ENCODE measurements at regions not wholly inside any gene's neighbourhood (a gene's known extent, or its start where the extent isn't known, plus 50 kb on each side); places are given as distances from the start of the nearest gene placed in this dataset.
A peak's percentile ranks its signal among the peaks of the same experiment; 100 is the strongest.

DNA sequence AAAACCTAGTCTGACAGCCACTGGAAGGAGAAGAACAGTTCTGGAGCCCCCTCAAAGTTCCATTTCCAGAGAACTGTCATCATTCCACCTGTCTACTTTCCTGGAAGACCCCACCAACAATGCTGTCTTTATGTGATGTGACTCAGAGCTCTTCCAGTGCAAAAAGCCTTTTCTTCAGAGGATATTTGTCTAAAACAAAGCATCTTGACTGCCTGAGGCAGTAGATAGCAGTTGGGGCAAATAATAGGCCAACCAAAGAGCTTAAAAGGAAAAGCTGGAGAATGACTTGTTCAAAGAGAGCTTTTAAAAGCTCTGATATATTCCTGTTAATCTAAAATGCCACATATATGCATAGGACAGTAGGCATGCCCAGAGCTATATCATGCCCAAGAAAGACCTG is 62.6 kb downstream of the MIS18A start:
- FAIRE-seq: no peak

DNA sequence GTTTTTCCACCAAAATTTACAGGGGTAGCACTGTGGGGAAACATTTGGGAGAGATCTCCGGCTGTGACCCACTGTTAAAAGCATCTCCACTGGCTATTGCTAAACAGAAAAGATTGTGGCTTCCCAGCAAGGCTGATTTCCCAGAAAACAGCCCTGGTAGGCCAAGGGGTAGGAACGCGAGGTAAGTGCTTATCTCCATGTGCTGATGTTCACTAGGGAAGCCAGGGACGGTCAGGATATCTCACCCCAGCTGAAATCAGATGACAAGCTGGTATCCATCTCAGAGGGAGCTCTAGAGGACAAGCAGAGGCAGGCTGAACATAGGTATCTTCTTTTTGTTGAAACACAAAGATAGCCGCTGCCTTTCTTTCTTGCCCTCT is 63.6 kb downstream of the MIS18A start:
- FAIRE-seq: no peak
- no peak for DNase-seq (ENCODE audit: low spot score)

More for the DNA sequence above, 62.6 kb downstream of the MIS18A start:
- no peak for DNase-seq (ENCODE audit: low spot score)

DNA sequence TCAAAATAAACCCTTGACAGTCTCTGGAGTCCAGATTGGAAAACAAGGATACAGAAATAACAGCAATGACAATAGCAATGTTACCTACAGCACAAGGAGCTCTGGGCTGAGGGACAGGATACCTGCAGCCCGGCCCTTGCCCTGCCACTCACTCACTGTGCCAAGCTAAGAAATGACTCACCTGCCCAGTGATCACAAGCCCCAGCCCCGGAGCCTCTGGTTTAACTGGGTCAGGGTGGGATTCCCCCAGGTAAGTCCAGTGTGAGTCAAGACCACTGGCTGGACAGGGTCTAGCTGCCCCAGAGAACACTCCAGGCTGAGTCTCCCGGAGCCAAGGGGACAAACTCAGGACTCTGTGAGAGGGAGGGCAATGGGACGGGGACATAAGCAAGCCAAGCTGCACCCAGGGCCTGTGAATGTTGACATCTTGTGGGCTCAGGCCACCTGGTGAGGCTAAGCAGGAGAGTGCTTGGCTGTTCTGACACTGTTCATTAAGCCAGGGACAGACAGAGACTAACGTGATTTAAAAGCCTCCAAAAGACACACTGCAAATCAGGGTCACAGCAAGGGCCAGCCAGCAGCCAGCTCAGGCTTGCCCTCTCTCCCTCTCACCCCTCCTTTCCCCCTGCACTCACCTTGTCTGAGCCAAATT is 64.1 kb downstream of the MIS18A start:
- FAIRE-seq (no peak), DNase-seq (ENCODE audit: low spot score) (no peak)

DNA sequence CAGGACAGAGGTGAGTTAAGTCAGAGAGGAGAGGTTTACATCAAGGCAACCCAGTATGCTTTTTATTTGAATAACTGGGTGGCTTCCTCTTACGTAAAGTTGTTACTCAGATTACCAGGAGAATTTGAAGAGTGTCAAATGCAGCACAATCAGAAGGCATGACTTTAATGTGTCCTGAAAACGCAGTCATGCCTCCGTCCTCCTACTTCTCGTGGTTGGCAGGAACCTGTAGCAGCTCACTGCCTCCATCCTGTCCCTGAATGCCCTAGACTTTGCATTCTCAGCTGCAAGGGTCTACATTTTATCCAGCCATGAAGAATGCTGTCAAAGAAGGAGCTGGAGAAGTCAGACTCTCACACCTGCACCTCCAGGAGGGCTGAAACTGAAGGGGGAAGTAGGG is 66.7 kb downstream of the MIS18A start:
- no peak for FAIRE-seq
- DNase-seq (ENCODE audit: low spot score): no peak

DNA sequence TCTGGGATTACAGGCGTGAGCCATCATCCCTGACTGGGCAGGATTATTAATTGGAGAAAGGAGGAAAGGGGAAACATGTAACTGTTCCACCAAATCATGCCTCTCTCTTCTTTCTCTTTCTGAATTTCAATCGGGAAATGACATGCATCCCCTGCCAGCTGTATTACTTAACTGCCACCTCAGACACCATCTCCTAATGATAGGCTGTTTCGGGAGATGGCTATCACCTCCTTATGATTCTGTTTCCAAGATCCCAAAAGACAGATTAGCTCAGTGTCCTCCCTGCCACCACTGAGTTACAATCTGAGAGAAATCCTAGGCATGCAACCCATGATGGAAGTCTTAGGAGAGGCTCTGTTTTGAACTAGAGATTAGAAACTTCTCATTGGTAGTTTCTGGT is 67.5 kb downstream of the MIS18A start:
- no peak for DNase-seq (ENCODE audit: low spot score)
- FAIRE-seq: no peak

DNA sequence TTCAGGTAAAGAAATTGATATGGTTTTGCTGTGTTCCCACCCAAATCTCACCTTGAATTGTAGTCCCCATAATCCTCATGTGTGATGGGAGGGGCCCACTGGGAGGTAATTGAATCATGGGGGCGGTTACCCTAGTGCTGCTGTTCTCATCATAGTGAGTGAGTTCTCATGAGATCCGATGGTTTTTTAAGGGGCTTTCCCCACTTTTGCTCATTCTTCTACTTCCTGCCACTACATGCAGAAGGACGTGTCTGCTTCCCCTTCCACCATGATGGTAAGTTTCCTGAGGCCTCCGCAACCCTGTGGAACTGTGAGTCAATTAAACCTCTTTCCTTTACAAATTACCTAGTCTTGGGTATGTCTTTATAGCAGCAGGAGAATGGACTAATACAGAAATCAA is 69.3 kb downstream of the MIS18A start:
- DNase-seq (ENCODE audit: low spot score): no peak

DNA sequence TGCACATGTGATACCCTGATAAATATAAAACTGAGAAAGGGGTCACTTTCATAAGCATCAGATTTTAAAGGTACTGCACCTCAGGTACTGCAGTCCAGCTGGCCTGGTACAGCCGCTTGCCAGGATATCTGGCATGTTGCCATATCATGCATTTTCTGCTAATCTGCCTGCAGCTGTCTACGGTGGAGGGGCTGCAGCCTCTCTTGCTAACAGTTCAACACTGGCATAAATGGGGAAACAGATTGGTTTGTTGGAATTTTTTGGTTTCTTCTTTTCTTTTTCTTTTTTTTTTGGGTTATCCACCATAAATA is 71.5 kb downstream of the MIS18A start:
- DNase-seq (ENCODE audit: low spot score): no peak
- FAIRE-seq: no peak

More for the DNA sequence above, 69.3 kb downstream of the MIS18A start:
- no peak for FAIRE-seq

DNA sequence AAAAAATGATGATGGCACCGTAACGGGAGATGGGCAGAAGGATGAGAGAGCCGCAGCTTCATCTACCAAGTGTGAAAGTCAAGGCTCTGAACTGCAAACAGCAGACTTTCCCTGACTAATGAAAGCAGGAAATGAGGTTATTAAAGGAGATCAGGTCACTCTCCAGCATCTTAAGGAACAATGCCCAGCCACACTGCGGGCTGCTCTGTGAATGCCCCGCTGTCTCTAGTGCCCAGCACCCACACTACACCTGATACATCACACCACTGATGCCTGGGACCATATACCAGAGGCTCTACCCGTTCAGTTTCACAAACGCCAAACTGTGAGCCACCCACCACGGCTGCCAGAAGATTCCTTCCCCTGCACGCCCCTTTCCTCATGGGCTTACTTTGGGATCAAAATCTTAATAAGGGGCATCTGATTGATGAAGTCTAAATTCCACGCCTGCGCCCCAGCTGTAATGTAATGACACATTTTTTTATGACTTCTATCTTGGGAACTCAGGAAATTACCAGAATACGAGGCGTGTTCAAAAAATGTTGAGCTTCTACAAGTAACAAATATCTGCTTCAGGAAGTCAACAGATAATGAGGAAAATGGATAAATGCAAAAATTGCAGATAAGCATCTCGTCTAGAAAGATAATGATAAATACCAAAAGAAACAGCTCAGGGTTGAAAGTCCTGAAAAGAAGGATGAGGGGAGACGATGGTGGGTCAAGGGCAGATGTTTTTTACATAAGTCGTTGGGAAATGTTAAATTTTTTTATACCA is 72.0 kb downstream of the MIS18A start:
- no peak for DNase-seq (ENCODE audit: low spot score)
- FAIRE-seq: no peak

DNA sequence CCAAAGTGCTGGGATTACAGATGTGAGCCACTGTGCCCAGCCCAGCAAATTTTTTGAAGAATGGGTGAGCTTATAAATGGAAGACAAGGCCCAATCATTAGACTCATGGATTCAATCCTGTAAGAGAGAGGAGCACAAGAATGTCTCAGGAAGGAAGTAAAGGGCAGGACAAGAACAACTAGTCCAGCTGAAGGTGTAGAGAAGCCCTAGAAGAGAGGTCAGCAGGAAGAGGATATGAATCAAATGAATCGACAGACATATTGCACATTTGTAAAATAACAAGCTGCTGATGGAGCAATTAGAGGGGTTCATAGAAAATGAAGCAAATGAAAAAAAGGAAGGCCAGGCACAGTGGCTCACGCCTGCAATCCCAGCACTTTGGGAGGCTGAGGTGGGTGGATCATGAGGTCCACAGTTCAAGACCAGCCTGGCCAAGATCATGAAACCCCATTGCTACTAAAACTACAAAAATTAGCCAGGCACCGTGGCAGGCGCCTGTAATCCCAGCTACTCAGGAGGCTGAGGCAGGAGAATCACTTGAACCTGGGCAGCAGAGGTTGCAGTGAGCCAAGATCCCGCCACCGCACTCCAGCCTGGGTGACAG is 74.9 kb downstream of the MIS18A start:
- FAIRE-seq (no peak), DNase-seq (ENCODE audit: low spot score) (no peak)

DNA sequence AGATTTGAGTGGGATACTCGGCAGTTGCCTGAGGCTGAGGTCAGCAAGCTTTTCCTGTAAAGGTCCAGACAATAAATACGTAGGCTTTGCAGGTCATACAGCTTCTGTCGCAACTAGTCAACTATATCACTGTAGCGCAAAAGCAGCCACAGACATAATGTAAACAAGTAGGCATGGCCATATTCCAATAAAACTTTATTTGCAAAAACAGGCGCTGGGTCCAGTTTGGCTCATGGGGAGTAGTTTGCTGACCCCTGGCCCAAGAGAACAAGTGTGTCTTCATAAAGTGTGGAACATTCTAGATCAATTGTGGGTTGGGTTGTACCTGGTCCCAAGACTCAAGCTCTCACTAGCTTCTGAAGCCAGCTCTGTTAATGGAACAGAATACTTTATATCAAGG is 78.8 kb downstream of the MIS18A start:
- FAIRE-seq (no peak), DNase-seq (ENCODE audit: low spot score) (no peak)

DNA sequence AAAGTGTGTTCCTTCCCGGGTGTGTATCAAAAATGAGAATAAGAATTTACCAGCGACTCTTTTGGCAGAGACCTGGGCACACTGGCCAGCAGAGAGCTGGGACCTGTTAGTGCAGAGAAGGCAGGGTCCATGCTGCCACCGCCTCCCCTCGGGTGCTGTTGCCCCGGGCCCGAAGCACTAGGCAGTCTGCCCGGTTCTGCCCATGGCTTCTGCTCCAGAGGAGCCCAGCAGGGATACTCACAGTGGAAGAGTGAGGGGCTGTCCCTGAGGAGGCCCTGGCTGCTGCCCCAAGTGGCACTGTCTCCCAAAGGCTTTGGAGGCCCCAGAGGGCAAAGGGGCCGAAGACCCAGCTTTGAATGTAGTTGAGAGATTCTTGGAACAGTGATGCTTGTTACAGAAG is 80.5 kb downstream of the MIS18A start:
- FAIRE-seq (no peak), DNase-seq (ENCODE audit: low spot score) (no peak)

DNA sequence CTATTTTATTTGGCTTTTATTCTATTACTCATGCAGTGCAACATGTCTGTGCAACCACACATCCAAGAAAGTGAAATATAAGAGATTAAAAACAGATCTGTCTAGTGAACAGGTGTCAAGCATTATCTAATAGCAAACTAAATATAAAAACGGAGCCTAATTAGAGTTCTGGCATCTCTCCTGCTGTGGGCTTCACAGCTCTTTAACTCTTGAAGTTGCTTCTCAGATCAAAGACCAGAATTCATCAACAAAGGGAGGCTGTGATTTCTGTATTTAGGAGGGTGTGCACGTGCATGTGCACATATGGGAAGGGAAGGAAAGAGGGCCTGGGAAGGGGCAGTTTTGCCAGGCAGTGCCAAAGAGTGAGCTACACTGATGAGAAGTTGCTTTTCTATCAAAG is 81.0 kb downstream of the MIS18A start:
- FAIRE-seq (no peak), DNase-seq (ENCODE audit: low spot score) (no peak)

DNA sequence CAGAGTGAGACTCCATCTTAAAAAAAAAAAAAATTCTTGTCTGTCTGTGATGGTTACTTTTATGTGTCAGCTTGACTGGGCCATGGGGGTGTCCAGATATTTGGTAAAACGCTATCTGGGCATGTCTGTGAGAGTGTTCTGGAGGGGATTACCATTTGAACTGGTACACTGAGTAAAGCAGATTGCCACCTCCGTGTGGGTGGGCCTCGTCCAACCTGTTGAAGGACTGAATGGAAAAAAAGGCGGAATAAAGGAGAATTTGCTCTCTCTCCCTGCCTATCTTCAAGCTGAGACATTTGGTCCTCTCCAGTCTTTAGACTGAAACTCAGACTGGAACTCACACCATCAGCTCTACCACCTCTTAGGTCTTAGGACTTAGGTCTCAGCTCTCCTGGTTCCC is 82.8 kb downstream of the MIS18A start:
- FAIRE-seq (no peak), DNase-seq (ENCODE audit: low spot score) (no peak)

DNA sequence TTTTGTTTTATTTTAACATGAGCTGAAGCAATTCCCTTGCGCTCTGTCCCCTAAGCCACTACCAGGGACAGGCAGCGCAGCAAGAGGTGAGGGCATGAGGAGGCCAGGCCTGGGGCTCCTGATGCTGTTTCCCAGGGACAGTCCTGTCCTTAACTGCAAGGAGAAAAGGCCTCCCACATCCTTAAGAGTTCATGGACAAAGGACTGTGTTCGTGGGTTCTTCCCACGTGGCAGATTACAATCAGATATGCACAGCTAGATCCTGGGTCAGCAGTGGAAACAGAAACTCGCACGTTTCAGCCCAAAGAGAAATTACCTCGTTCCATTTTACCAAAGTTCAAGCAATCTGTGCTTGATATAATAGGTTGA is 85.8 kb downstream of the MIS18A start:
- DNase-seq (ENCODE audit: low spot score): no peak

DNA sequence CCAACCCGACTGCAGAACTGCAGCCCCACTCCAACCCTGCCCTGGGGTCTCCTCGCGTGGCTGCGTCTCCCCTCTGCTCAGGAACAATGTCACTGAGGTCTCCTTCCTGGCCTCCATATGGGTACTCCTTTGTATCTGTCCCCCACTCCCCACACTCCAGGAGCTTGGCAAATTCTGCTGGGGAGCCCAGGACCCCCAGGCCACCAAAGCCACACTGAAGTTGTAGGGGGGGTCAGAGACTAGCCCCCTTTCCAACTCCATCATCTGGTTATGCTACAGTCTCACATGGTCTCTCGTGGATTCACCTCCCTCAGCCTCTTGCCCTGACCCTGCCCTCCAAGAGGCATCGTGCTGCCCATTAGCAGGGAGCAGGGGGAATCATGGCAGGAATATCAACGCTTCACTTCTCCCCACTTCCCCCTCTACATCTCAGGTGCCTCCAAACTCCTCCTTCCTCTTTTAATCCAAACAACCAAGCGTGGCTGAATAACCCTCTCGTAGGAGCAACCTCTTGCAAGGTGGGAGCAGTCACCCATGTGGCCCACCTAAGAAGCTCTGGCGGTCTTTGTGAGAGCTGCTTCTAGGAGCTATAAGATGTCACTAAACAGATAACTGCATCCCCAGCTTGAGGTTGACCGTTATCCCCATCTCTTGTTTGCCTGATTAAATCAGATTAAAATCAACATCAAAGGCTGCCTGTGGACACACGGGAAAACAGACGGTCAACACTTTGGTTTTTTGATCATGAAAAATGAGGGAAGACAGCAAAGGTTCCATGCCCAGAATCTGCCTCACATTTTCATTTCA is 86.4 kb downstream of the MIS18A start:
- no peak for FAIRE-seq
- no peak for DNase-seq (ENCODE audit: low spot score)

More for the DNA sequence above, 85.8 kb downstream of the MIS18A start:
- no peak for FAIRE-seq

DNA sequence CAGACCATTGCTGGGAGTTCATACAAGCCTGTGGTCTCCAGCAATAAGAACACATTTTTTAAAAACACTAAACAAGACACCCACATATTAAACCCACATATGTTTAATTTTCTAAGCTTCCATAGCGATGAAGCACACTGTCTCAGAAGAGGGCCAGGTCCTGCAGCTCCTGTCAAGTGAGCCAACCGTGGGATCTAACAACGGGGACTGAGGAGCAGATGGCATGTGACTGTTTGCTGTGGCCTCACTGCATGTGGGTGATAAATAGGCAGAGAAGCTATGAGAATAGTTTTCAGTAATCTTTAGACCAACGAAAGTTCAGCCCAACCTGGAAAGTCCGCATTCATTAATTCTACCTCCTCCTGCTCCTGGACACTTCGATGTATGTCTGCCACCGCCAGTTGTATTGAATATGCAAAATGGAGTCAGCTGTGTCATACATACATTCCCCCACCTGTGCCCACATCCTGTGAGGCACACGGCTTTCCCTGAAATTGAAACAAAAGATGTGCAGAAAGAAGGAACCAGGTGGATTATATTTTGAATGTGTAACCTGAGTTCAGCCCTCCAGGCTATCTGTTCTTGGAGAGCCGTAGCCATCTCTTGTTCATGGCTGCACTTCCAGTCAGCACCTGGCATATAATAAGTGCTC is 88.2 kb downstream of the MIS18A start:
- FAIRE-seq: peak; percentile 27
- DNase-seq (ENCODE audit: low spot score): no peak

DNA sequence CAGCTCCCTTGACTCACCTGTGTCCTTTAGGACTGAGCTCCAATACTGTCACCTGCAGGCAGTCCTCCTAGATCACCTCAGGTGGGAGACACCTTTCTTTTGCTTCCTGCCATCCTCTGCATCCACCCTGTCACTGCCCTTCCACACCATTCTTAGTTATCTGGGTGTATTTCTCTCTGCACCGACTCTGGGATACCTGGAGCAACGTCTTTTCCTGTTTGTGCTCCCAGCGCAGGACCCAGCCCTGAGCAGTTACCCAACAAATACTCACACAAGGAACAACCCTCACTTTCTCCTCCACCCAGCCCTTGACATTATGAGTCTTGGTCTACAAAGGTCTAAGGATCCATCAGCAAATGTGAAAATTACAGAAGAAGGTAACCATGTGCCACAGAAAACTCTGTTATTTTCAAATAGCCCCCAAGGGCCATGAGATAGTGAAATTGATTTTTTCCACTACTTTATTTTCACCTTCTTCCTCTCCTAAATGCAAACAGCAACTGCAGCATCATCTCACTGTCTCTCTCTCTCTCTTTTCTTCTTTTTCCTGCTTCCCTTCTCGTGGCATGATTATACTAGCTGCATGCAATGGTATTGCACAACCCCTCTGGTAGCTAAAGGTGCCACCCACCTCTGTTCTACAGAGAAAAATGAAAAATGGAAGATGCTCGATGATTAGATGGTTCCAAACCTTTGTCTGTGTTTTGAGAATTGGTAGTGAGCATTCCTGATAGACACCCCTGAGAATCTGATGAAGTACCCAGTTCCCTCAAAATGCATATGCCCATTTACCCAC is 89.0 kb downstream of the MIS18A start:
- FAIRE-seq (peak; percentile 20), DNase-seq (ENCODE audit: low spot score) (no peak)

DNA sequence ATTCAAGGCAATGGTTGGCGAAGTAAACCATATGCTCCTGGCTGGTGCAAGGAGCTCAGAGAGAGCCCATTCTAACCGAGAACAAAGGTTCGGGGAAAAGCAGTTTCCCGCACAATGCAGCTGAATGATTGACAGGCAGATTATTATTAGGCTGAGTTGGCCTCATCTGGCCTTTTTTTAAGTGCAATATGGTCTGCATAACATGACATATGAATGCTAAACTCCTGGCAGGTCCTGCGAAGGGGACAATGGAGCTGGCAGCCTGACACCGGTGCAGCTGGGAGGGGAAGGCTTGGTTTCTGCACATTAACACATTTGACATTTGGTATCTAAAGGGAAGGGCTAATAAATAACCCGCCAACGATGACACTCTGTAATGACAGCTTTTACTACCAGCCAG is 92.0 kb downstream of the MIS18A start:
- DNase-seq (ENCODE audit: low spot score): no peak
- peak; percentile 56 for FAIRE-seq

DNA sequence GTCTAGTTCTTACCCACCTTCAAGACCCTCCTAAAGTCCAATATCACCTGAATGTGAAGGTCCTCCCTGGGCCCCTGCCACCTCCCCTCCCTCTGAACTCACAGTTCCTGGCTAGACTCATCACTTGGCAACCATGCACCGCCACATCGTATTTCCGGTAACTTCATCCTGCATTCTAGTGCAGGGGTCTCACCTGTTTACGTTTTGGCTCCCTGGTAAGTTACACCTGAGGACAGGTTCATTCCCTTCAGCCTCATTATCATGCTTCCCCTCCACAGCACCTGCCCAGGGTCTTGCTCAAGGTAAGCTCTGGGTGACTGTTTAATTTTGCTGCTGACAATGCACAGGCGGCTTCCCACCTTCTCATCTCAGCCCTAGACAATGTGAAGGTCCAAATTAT is 93.1 kb downstream of the MIS18A start:
- DNase-seq (ENCODE audit: low spot score) (no peak), FAIRE-seq (peak; percentile 32)

DNA sequence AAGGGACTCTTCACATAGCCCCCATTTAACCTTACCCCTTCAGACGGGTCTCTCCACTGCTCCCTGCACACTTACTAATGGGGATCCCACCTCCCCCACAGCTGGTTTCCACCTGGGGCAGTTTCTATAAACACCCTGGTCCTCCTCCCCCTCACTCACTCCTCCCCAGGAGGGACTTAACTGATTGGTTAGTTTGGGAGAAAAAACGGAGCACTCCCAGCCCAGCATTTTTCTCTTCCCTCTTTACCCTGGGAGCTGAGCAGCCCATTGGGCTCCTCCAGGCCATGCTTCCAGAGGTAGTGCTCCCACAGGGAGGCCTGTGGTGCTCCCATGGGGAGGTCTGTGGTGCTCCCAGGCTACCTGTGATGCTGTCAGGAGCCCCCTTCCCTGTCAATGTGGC is 93.7 kb downstream of the MIS18A start:
- FAIRE-seq: no peak
- no peak for DNase-seq (ENCODE audit: low spot score)

DNA sequence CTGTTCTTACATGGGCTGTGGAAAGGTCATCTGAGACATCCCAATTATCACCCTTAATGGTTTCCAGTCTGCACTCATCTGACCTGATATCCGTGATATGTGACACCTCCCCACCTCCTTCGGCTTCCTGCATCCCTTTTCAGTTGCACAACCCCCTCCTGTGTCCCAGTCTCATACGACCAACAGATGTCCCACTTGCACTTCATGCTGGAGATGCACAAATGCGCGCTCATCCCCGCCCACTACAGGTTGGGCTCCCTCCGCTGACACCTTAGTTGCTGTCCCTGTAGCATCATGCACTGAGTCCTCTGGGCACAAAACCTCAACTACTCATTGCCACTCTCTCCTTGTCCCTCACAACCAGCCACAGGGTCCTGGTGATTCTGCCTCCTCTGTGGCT is 94.4 kb downstream of the MIS18A start:
- FAIRE-seq (peak; percentile 46), DNase-seq (ENCODE audit: low spot score) (no peak)

Data from urothelium cell line (cell line).